ENCODE measurements at regions not wholly inside any gene's neighbourhood (a gene's known extent, or its start where the extent isn't known, plus 50 kb on each side); places are given as distances from the start of the nearest gene placed in this dataset.

DNA sequence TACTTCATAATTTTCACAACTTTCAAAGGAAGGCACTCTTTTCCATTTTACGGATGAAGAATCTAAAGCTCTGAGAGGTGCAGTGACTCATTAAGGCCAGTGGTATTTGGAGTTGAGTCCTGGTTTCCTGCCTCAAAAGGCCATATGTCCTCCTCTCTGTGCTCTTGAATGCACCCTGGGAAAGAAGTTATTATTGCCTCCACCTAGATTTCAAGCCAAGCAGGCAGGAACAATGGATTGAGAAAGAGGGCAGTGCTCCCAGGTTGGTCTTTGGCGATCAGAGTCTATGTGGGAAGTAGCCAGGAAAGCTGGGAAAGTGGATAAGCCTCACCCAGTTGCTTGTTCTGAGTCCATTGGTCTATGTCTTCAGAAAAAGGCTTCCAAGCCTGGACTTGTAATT lies 165.0 kb downstream of the MAFB start:
- TF ChIP-seq EZH2 (IDR thresholded peaks at IDR 0.05; ENCODE audit: borderline replicate concordance) = no peak
- TF ChIP-seq, protein P1, sequence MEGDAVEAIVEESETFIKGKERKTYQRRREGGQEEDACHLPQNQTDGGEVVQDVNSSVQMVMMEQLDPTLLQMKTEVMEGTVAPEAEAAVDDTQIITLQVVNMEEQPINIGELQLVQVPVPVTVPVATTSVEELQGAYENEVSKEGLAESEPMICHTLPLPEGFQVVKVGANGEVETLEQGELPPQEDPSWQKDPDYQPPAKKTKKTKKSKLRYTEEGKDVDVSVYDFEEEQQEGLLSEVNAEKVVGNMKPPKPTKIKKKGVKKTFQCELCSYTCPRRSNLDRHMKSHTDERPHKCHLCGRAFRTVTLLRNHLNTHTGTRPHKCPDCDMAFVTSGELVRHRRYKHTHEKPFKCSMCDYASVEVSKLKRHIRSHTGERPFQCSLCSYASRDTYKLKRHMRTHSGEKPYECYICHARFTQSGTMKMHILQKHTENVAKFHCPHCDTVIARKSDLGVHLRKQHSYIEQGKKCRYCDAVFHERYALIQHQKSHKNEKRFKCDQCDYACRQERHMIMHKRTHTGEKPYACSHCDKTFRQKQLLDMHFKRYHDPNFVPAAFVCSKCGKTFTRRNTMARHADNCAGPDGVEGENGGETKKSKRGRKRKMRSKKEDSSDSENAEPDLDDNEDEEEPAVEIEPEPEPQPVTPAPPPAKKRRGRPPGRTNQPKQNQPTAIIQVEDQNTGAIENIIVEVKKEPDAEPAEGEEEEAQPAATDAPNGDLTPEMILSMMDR (IDR thresholded peaks at IDR 0.05; ENCODE audit: poor library complexity) = no peak
